ENCODE measurements at regions not wholly inside any gene's neighbourhood (a gene's known extent, or its start where the extent isn't known, plus 50 kb on each side); places are given as distances from the start of the nearest gene placed in this dataset.

DNA sequence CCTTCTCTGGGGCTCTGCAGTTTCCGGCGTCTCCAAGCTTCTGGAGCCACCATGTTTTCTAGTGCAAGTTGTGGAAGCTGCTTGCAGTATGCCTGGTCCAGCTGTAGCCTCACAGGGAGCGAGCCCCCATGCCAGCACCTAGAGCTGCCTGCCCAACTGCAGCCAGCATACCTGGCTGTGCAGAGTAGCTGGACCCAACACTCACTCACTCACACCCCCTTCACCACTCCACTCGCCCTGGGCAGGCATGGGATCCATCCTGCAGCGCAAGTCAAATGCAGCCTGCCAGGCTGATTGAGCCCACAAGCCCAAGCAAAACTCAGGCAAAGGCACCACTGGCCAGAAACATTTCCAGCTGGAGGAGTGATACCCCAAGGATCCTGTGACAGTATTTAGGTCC lies 797.3 kb downstream of the SLC16A7 start:
- Histone ChIP-seq H3K36me3 (ENCODE audit: insufficient read depth, low read length) (no peaks in the 10 kb centered on the region), H2AFZ (ENCODE audit: low read depth, low read length) (no peak overlapping the region), H3K9me2 (ENCODE audit: insufficient read depth, low read length) (no peaks in the 10 kb centered on the region), H3K27ac (ENCODE audit: low read length) (no peak overlapping the region), H3F3A (ENCODE audit: insufficient read depth, low read length, poor library complexity, severe bottlenecking) (no peaks in the 10 kb centered on the region), H3K9ac (ENCODE audit: low read length) (no peak overlapping the region), H3K9me3 (ENCODE audit: low read length) (no peaks in the 10 kb centered on the region), H3K79me2 (replicated peaks; ENCODE audit: insufficient read depth, low read length) (no peaks in the 10 kb centered on the region), H4K20me1 (ENCODE audit: insufficient read depth) (no peaks in the 10 kb centered on the region), H3K27me3 (ENCODE audit: insufficient read depth, low read depth, low read length) (no peaks in the 10 kb centered on the region), H3K4me2 (ENCODE audit: low read length) (no peak overlapping the region), H3K4me3 (ENCODE audit: low read length) (no peak overlapping the region)
- no peak for TF ChIP-seq RAD21 (conservative IDR thresholded peaks at IDR 0.05)
- no peak for TF ChIP-seq SMC3 (conservative IDR thresholded peaks at IDR 0.05; ENCODE audit: poor library complexity)
- TF ChIP-seq POLR2AphosphoS5 (IDR thresholded peaks at IDR 0.05): no peak
- TF ChIP-seq MXI1 (conservative IDR thresholded peaks at IDR 0.05; ENCODE audit: poor library complexity, severe bottlenecking): no peak
- TF ChIP-seq, protein P1, sequence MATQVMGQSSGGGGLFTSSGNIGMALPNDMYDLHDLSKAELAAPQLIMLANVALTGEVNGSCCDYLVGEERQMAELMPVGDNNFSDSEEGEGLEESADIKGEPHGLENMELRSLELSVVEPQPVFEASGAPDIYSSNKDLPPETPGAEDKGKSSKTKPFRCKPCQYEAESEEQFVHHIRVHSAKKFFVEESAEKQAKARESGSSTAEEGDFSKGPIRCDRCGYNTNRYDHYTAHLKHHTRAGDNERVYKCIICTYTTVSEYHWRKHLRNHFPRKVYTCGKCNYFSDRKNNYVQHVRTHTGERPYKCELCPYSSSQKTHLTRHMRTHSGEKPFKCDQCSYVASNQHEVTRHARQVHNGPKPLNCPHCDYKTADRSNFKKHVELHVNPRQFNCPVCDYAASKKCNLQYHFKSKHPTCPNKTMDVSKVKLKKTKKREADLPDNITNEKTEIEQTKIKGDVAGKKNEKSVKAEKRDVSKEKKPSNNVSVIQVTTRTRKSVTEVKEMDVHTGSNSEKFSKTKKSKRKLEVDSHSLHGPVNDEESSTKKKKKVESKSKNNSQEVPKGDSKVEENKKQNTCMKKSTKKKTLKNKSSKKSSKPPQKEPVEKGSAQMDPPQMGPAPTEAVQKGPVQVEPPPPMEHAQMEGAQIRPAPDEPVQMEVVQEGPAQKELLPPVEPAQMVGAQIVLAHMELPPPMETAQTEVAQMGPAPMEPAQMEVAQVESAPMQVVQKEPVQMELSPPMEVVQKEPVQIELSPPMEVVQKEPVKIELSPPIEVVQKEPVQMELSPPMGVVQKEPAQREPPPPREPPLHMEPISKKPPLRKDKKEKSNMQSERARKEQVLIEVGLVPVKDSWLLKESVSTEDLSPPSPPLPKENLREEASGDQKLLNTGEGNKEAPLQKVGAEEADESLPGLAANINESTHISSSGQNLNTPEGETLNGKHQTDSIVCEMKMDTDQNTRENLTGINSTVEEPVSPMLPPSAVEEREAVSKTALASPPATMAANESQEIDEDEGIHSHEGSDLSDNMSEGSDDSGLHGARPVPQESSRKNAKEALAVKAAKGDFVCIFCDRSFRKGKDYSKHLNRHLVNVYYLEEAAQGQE (IDR thresholded peaks at IDR 0.05; ENCODE audit: borderline replicate concordance): no peak
- TF ChIP-seq EZH2 (IDR thresholded peaks at IDR 0.05; ENCODE audit: borderline replicate concordance, insufficient read depth, low read length, poor library complexity, severe bottlenecking): no peak
- no peak for TF ChIP-seq TAF1 (IDR thresholded peaks at IDR 0.05; ENCODE audit: low read depth)
- TF ChIP-seq EP300 (conservative IDR thresholded peaks at IDR 0.05; ENCODE audit: poor library complexity, severe bottlenecking): no peak
- TF ChIP-seq CTCF (IDR thresholded peaks at IDR 0.05; ENCODE audit: poor library complexity, severe bottlenecking): no peak

DNA sequence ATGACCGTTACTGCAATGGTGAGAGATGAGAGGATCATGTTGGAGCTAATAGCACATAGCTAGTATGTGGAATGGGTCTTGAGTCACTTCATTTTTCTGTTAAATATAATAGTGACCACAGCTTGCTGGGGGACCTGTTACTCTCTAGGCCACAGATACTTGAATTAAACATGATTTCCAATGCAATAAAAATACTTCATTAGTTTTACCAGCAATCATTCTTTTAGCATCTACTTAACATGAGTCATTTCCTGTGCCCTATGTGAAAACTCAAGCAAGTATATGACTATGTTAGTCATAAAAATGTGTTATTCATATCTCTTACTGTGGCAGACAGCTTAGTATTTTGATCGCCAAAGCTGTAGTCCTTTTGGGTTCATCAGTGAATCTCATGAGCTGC lies 798.8 kb downstream of the SLC16A7 start:
- Histone ChIP-seq H3K9me3 (ENCODE audit: low read length) (no peaks in the 10 kb centered on the region), H3K4me3 (ENCODE audit: low read length) (no peak overlapping the region), H4K20me1 (ENCODE audit: insufficient read depth) (no peaks in the 10 kb centered on the region), H3F3A (ENCODE audit: insufficient read depth, low read length, poor library complexity, severe bottlenecking) (no peaks in the 10 kb centered on the region), H2AFZ (ENCODE audit: low read depth, low read length) (no peak overlapping the region), H3K9ac (ENCODE audit: low read length) (no peak overlapping the region), H3K9me2 (ENCODE audit: insufficient read depth, low read length) (no peaks in the 10 kb centered on the region), H3K4me2 (ENCODE audit: low read length) (no peak overlapping the region), H3K79me2 (replicated peaks; ENCODE audit: insufficient read depth, low read length) (no peaks in the 10 kb centered on the region), H3K27me3 (ENCODE audit: insufficient read depth, low read depth, low read length) (no peaks in the 10 kb centered on the region), H3K27ac (ENCODE audit: low read length) (no peak overlapping the region), H3K36me3 (ENCODE audit: insufficient read depth, low read length) (no peaks in the 10 kb centered on the region)
- TF ChIP-seq RAD21 (conservative IDR thresholded peaks at IDR 0.05) (no peak), EP300 (conservative IDR thresholded peaks at IDR 0.05; ENCODE audit: poor library complexity, severe bottlenecking) (no peak), POLR2AphosphoS5 (IDR thresholded peaks at IDR 0.05) (no peak), MXI1 (conservative IDR thresholded peaks at IDR 0.05; ENCODE audit: poor library complexity, severe bottlenecking) (no peak), EZH2 (IDR thresholded peaks at IDR 0.05; ENCODE audit: borderline replicate concordance, insufficient read depth, low read length, poor library complexity, severe bottlenecking) (no peak), SMC3 (conservative IDR thresholded peaks at IDR 0.05; ENCODE audit: poor library complexity) (no peak), CTCF (IDR thresholded peaks at IDR 0.05; ENCODE audit: poor library complexity, severe bottlenecking) (no peak), TAF1 (IDR thresholded peaks at IDR 0.05; ENCODE audit: low read depth) (no peak)
- TF ChIP-seq, protein P1 (IDR thresholded peaks at IDR 0.05; ENCODE audit: borderline replicate concordance): no peak

All from neural cell (in vitro differentiated cells).